GM23248 (cell line): ENCODE measurements at regions not wholly inside any gene's neighbourhood (a gene's known extent, or its start where the extent isn't known, plus 50 kb on each side); places are given as distances from the start of the nearest gene placed in this dataset.

Source experiments
- DNase-seq: peaks from one replicate; pipeline ENCODE4 v3.0.0-alpha.2; 2015
- H2AFZ ChIP-seq: fragments of 200-600 bp; sonication (generic); 2 replicates; pipeline ENCODE4 v1.6.1; 2016; ENCODE audit warnings: antibody characterized with exemption
- H3F3A ChIP-seq: fragments of 200-600 bp; sonication (generic); 2 replicates; pipeline ENCODE4 v1.6.1; 2016; ENCODE audit warnings: mild to moderate bottlenecking, antibody characterized with exemption, mixed run types; ENCODE audit not compliant: insufficient read depth
- H3K27ac ChIP-seq: fragments of 200-600 bp; sonication (generic); 2 replicates; pipeline ENCODE4 v1.5.1; 2016; ENCODE audit warnings: mild to moderate bottlenecking
- H3K27me3 ChIP-seq: fragments of 200-600 bp; sonication (generic); replicated peaks from 2 replicates; pipeline ENCODE4 v1.6.1; 2016; ENCODE audit warnings: mild to moderate bottlenecking; ENCODE audit not compliant: insufficient read depth
- H3K36me3 ChIP-seq: fragments of 200-600 bp; sonication (generic); 2 replicates; pipeline ENCODE4 v1.6.1; 2016; ENCODE audit warnings: low read depth, mild to moderate bottlenecking
- H3K4me1 ChIP-seq: fragments of 200-600 bp; sonication (generic); 2 replicates; pipeline ENCODE4 v1.6.1; 2016; ENCODE audit warnings: mild to moderate bottlenecking; ENCODE audit not compliant: insufficient read depth
- H3K4me2 ChIP-seq: fragments of 200-600 bp; sonication (generic); one replicate; pipeline ENCODE4 v1.6.1; 2016; ENCODE audit warnings: mild to moderate bottlenecking; ENCODE audit not compliant: unreplicated experiment
- H3K4me3 ChIP-seq: fragments of 200-600 bp; sonication (generic); 2 replicates; pipeline ENCODE4 v1.5.1; 2016; ENCODE audit warnings: mild to moderate bottlenecking
- H3K79me2 ChIP-seq: fragments of 200-600 bp; sonication (generic); 2 replicates; pipeline ENCODE4 v1.6.1; 2016; ENCODE audit warnings: mild to moderate bottlenecking; ENCODE audit not compliant: insufficient read depth
- H3K9ac ChIP-seq: fragments of 200-600 bp; sonication (generic); 2 replicates; pipeline ENCODE4 v1.6.1; 2016; ENCODE audit warnings: mild to moderate bottlenecking
- H3K9me2 ChIP-seq: fragments of 200-600 bp; sonication (generic); 2 replicates; pipeline ENCODE4 v1.6.1; 2016; ENCODE audit warnings: mixed run types, mild to moderate bottlenecking, moderate library complexity; ENCODE audit not compliant: insufficient read depth
- H3K9me3 ChIP-seq: fragments of 200-600 bp; sonication (generic); one replicate; pipeline ENCODE4 v1.6.1; 2017; ENCODE audit warnings: low read depth
- H4K20me1 ChIP-seq: fragments of 200-600 bp; sonication (generic); 2 replicates; pipeline ENCODE4 v1.6.0; 2016; ENCODE audit not compliant: insufficient read depth
- EZH2 ChIP-seq: fragments of 200-600 bp; sonication (generic); IDR thresholded peaks from 2 replicates; pipeline ENCODE4 v1.6.1; 2018; ENCODE audit warnings: antibody characterized with exemption, mild to moderate bottlenecking; ENCODE audit not compliant: insufficient read depth, poor library complexity, severe bottlenecking
- EZH2phosphoT487 ChIP-seq: fragments of 200-600 bp; sonication (generic); IDR thresholded peaks from 2 replicates; pipeline ENCODE4 v1.6.1; 2018; ENCODE audit warnings: antibody characterized with exemption, moderate library complexity, mild to moderate bottlenecking, low read depth; ENCODE audit not compliant: insufficient read depth
- WGBS, 2 experiments: methylation state at CpG; one replicate each; pipeline ENCODE4 v1.1.6; 2015 to 2017; ENCODE audit warnings: low lambda C conversion rate in 2 of 2, low coverage in 1 of 2; ENCODE audit errors: missing lambda C conversion rate in 2 of 2; 5-methylcytosine and 5-hydroxymethylcytosine counted together
- in situ Hi-C: fragments of 300-500 bp; cut with MboI; formaldehyde crosslinking; loops from 2 replicates; pipeline ENCODE4 v1.15.0; 2020

DNA sequence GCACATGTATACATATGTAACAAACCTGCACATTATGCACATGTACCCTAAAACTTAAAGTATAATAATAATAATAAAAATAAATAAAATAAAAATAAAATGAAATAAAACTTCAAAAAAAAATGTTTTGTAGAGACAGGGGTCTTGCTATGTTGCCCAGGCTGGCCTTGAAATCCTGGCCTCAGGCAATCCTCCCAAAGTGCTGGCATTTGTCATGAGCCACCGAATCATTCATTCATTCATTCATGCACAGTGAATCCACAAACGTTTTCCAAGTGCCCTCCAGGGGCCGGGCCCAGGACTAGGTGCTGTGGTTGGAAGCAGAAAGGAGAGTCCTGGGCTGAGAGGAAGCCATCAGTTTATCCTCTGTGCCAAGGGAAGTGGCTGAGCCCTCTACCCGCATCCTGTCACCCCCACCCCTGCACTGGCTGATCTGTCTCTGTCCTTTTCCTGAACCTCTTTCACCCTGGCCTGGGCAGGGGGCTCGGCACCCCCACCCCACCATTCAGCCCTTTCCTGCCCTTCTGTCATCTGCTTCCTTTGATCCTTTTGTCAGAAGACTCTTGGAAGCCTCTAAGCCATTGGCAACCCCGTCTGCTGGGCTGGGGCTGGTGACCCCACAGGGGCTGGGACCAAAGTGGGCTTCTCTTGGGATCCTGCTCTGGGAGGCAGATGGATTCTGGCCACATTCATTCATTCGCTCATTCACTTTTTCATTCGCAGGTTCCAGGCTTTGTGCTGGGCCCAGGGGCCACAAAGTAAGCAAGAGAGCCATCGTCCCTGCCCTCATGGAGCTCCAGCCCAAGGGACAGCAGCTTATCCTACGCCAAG lies 84.3 kb downstream of the IGLL1 start:
- H3K4me2 ChIP-seq: no peak overlapping the region
- H4K20me1 ChIP-seq: no peaks in the 10 kb centered on the region
- no peaks in the 10 kb centered on the region for H3F3A ChIP-seq
- no peak overlapping the region for H2AFZ ChIP-seq
- H3K79me2 ChIP-seq: no peaks in the 10 kb centered on the region
- H3K4me1 ChIP-seq: no peaks in the 10 kb centered on the region
- in situ Hi-C loops: no loop called here
- H3K9me3 ChIP-seq: no peaks in the 10 kb centered on the region
- no peaks in the 10 kb centered on the region for H3K36me3 ChIP-seq
- H3K9ac ChIP-seq: no peak overlapping the region
- no peaks in the 10 kb centered on the region for H3K9me2 ChIP-seq
- WGBS, 2 experiments: 41 to 44% methylated on average over 10 of the region's 10 CpGs
- TF ChIP-seq EZH2 (no peak), EZH2phosphoT487 (no peak)
- no peak overlapping the region for H3K4me3 ChIP-seq
- no peak for DNase-seq
- no peak overlapping the region for H3K27ac ChIP-seq
- H3K27me3 ChIP-seq: 0 out of 2 replicates have a peak, but pooled peaks cover 4% of the 10 kb centered on the region

DNA sequence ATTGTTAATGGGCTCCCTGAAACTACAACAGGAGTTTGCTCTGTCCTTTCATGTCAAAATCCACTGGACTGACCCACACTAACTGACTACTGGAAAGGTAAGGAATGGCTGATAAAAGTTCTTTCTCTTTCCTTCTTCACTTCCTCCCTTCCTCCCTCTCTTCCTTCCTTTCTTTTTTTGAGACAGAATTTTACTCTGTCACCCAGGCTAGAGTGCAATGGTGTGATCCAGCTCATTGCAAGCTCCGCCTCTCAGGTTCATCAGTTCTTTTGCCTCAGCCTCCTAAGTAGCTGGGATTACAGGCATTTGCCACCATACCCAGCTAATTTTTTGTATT lies 85.2 kb downstream of the IGLL1 start:
- Histone ChIP-seq H4K20me1 (no peaks in the 10 kb centered on the region), H3K4me2 (no peak overlapping the region), H3K79me2 (no peaks in the 10 kb centered on the region), H3K9me2 (no peaks in the 10 kb centered on the region), H3F3A (no peaks in the 10 kb centered on the region), H2AFZ (no peak overlapping the region), H3K27me3 (0 out of 2 replicates have a peak, but pooled peaks cover 4% of the 10 kb centered on the region), H3K36me3 (no peaks in the 10 kb centered on the region), H3K4me1 (no peaks in the 10 kb centered on the region), H3K4me3 (no peak overlapping the region), H3K27ac (no peak overlapping the region), H3K9ac (no peak overlapping the region), H3K9me3 (no peaks in the 10 kb centered on the region)
- in situ Hi-C loops: no loop called here
- DNase-seq: no peak
- 85 to 91% methylated on average over 1 of the region's 1 CpG for WGBS, 2 experiments
- no peak for TF ChIP-seq EZH2
- no peak for TF ChIP-seq EZH2phosphoT487

DNA sequence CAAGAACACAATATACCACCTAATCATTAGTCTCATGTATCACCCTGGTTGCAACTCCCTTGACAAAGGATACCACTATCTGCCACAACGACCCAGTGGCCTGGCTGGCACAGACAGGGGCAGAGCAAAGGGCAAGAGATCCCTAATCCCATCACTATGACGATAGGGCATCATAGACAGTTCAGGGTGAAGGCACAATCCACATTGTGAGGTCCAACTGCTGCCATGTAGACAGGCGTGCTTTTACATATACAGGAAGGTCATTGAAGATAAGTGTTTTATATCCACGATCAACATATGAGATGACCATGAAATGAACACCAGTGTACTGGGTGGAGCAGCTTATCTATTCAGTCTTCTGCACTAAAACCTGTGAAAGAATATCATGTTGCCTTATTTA lies 94.6 kb downstream of the IGLL1 start:
- Histone ChIP-seq H3K9me2 (no peaks in the 10 kb centered on the region), H3K9ac (no peak overlapping the region), H4K20me1 (no peaks in the 10 kb centered on the region), H2AFZ (no peak overlapping the region), H3K4me3 (no peak overlapping the region), H3K27me3 (peaks cover 6% of the 10 kb centered on the region; the same call in 1 of the 2 replicates), H3K27ac (no peak overlapping the region), H3F3A (no peaks in the 10 kb centered on the region), H3K79me2 (no peaks in the 10 kb centered on the region), H3K4me1 (no peaks in the 10 kb centered on the region), H3K36me3 (no peaks in the 10 kb centered on the region), H3K9me3 (no peaks in the 10 kb centered on the region), H3K4me2 (no peak overlapping the region)
- in situ Hi-C loops: no loop called here
- no peak for DNase-seq
- 48% methylated on average over 4 of the region's 4 CpGs for WGBS, 2 experiments
- TF ChIP-seq EZH2phosphoT487 (no peak), EZH2 (no peak)

DNA sequence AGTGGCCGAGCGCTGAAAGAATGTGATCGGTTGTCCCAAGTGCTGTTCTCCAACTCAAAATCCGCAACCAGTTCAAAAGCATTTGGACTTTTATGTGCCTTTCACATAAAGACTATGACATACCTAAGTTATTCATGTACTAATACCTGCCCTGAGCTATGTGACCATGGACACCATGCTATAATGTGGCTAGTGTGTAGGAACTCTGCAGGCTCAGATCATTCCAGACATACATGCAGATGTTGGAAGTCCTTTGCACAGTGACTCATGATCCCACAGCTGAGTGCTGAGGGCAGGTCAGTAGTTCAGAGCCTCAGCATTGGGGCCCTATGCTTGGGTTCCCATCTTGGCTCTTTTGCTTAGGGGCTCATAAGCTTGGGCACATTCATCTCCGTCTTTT lies 95.4 kb downstream of the IGLL1 start:
- Histone ChIP-seq H3K27me3 (peaks cover 9% of the 10 kb centered on the region; the same call in 1 of the 2 replicates), H4K20me1 (no peaks in the 10 kb centered on the region), H3K9me2 (no peaks in the 10 kb centered on the region), H3F3A (no peaks in the 10 kb centered on the region), H2AFZ (no peak overlapping the region), H3K4me2 (no peak overlapping the region), H3K4me1 (no peaks in the 10 kb centered on the region), H3K36me3 (no peaks in the 10 kb centered on the region), H3K27ac (no peak overlapping the region), H3K9ac (no peak overlapping the region), H3K79me2 (no peaks in the 10 kb centered on the region), H3K9me3 (no peaks in the 10 kb centered on the region), H3K4me3 (no peak overlapping the region)
- DNase-seq: no peak
- 75 to 80% methylated on average over 5 of the region's 5 CpGs for WGBS, 2 experiments
- in situ Hi-C loops: no loop called here
- TF ChIP-seq EZH2phosphoT487 (no peak), EZH2 (no peak)
